Left forelimb (tissue), 1 donor: ENCODE measurements at regions not wholly inside any gene's neighbourhood (a gene's known extent, or its start where the extent isn't known, plus 50 kb on each side); places are given as distances from the start of the nearest gene placed in this dataset.
"Not testable (repeated sequence)": the region's sequence is repeated elsewhere in the genome, so short reads cannot be mapped to it uniquely, and the experiment has no call there.

ENCODE experiments used
- DNase-seq: peaks from one replicate; pipeline ENCODE4 v3.0.0-alpha.2; 2018; ENCODE audit warnings: low spot score

DNA sequence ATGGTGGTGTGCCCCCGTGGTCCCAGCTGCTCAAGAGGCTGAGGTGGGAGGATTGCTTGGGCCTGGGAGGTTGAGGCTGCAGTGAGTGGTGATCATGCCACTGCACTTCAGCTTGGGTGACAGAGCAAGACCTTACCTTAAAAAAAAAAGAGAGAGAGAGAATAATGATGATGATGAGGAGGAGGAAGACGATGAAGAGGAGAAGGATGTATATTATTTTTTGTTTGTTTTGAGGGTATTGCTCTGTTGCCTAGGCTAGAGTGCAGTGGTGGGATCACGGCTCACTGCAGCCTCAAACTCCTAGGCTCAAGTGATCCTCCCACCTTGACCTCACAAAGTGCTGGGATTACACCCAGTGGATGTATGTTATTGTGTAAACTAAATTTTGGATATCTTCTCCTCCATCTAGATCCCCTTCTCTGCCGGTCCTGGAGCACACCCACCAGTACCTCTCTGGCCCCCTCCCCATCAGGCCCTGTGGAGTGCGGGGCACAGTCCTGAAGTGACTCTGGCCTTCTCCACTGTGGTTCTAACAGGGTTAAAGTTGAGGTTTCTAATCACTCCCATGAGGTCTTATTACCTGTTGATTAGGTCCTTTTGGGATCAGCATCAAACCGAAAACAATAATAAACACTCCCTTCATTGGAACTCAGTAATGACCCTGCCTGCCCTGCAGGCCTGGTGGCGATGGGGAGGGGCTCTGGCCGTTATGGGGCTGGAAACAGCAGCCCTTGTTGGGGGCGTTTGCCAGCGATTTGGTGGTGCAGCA lies 60.5 kb upstream of the ZFHX3 start:
- no peak for DNase-seq

DNA sequence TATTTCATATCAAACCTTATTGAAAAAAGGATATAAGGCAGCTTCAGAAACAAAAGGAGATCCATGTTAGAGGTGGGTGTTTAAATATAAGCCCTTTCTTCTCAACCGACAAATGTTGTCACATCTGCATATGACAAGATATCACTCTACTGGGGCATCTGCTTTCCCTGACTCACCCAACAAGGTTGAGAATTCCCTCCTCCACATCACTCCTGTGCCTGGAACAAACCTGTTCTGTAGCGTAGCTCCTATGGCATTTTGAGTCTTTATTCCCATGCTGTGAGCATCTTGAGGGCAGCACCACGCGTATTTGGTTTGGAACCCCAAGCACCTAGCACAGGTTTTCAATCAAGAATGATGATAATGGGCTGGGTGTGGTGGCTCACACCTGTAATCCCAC lies 59.4 kb upstream of the ZFHX3 start:
- DNase-seq = no peak

DNA sequence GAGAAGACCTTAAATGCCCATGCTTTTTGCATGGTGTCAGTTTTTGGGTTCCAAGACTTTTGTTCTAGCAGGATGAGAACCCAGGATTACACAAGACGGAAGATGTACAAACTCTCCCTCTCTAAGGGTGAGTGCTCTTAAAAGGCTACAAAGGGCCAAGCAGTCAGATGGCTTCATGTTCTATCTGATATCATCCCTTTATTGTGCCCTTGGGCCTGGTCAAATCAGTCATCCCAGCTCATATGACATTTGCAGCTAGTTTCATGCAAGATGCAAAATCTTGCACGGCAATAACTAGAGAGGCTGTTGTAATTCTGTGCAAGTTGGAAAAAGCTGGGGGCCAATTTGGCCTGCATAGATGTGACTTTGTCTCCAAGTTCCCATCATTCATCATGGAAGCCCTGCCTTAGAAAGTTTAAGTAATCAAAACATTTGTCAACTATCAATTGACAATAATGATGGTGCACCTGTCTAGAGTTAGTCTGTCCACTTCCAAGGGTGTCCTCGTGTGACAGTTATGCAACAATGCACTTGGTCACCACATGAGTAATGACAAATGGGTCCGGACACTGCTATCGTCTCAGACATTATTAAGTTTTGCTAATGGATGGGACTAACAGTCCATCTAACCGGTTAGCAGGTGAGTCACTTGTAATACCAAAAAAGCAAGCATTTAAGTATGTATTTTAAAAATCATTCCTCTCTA lies 58.6 kb upstream of the ZFHX3 start:
- DNase-seq = no peak

DNA sequence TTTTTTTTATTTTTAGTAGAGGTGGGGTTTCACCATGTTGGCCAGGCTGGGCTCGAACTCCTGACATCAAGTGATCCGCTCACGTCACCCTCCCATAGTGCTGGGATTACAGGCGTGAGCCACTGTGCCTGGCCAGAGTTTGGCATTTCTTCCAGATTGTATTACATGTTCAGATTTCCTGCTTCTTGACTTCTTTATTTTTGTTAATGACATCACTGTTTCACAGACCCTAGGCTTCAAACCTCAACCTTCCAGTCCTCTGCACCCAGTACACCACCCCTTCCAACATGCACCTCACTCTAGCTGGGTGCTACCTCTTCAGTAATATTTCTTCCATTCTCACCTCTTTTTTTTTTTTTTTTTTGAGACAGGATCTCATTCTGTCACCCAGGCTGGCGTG lies 53.6 kb upstream of the ZFHX3 start:
- DNase-seq = no peak

DNA sequence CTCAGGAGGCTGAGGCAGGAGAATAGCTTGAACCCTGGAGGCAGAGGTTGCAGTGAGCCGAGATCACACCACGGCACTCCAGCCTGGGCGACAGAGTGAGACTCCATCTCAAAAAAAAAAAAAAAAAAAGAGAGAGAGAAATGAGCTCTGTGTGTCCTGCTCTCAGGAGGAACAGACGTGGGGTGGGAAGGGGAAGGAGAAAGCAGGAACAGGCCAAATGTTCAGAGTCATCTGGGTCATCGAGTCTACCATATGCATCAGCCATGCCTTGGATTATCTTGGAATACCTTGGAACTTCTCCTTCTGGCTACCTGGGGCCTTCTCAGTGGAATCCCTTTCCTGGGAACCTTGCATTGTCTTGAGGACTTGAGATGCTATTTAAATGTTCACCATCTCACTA lies 51.7 kb upstream of the ZFHX3 start:
- DNase-seq = not testable (repeated sequence)
